Ectodermal cell (in vitro differentiated cells): ENCODE measurements at regions not wholly inside any gene's neighbourhood (a gene's known extent, or its start where the extent isn't known, plus 50 kb on each side); places are given as distances from the start of the nearest gene placed in this dataset.
"Not testable (repeated sequence)": the region's sequence is repeated elsewhere in the genome, so short reads cannot be mapped to it uniquely, and the experiment has no call there.

Experiments
- H3K27ac ChIP-seq: 2 replicates; pipeline ENCODE4 v1.7.0; 2013; ENCODE audit warnings: mild to moderate bottlenecking, low read depth, low read length; ENCODE audit not compliant: insufficient read depth, poor library complexity, severe bottlenecking
- H3K27me3 ChIP-seq: 2 replicates; pipeline ENCODE4 v1.7.0; 2013; ENCODE audit warnings: mild to moderate bottlenecking, low read length; ENCODE audit not compliant: insufficient read depth, control insufficient read depth, poor library complexity, severe bottlenecking
- H3K36me3 ChIP-seq: one replicate; pipeline ENCODE4 v1.7.0; 2013; ENCODE audit warnings: low read length; ENCODE audit not compliant: control insufficient read depth, insufficient read depth
- H3K4me1 ChIP-seq: one replicate; pipeline ENCODE4 v1.7.0; 2013; ENCODE audit warnings: low read length; ENCODE audit not compliant: control insufficient read depth, insufficient read depth
- H3K4me3 ChIP-seq: 2 replicates; pipeline ENCODE4 v1.7.0; 2013; ENCODE audit warnings: low read depth, low read length, control low read depth; ENCODE audit not compliant: insufficient read depth
- H3K9me3 ChIP-seq: 2 replicates; pipeline ENCODE4 v1.7.0; 2013; ENCODE audit warnings: mild to moderate bottlenecking, low read length, moderate library complexity; ENCODE audit not compliant: control insufficient read depth
- WGBS, 2 experiments: methylation state at CpG; one replicate each; pipeline ENCODE4 v1.1.7; 2013; ENCODE audit warnings: missing lambda C conversion rate in 2 of 2; 5-methylcytosine and 5-hydroxymethylcytosine counted together

- H3K36me3 ChIP-seq, H3K4me3 ChIP-seq, H3K27me3 ChIP-seq, H3K4me1 ChIP-seq, H3K9me3 ChIP-seq, H3K27ac ChIP-seq: not testable (repeated sequence)
- WGBS, 2 experiments, result 40% methylated on average over 2 of the region's 2 CpGs; no CpG with 5 or more reads in 1 of the 2 experiments
These were observed 462.9 kb downstream of the REEP3 start for GRCh38 chr10:63984061-63984460.

GRCh38 chr10:63986536-63986935, 465.3 kb downstream of the REEP3 start:
- no peak overlapping the region for H3K27ac ChIP-seq
- H3K4me3 ChIP-seq, result no peak overlapping the region
- H3K4me1 ChIP-seq, result no peaks in the 10 kb centered on the region
- H3K9me3 ChIP-seq, result no peaks in the 10 kb centered on the region
- WGBS, 2 experiments, result 91 to 95% methylated on average over 3 of the region's 3 CpGs
- H3K36me3 ChIP-seq, result no peaks in the 10 kb centered on the region
- no peaks in the 10 kb centered on the region for H3K27me3 ChIP-seq

DNA sequence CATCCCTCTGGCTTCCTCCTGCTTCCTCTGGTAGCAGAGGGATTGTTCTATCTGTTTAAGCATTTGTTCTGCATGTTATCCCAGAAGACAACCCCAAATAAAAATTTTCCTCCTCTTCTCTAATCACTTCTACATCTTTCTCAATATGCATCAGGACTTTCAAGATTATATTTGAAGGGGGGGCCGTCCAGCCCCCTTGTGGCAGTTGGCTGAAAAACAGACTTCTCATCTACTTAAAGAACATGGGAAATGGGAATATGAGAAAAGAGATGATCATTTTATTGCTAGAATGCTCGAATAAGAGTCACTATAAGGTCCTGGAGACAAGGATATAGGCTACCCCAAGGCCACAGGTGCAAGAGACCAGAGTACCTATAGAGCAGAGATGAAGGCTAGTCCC, 466.0 kb downstream of the REEP3 start:
- Histone ChIP-seq H3K27me3 (no peaks in the 10 kb centered on the region), H3K4me1 (no peaks in the 10 kb centered on the region), H3K9me3 (no peaks in the 10 kb centered on the region), H3K4me3 (no peak overlapping the region), H3K36me3 (no peaks in the 10 kb centered on the region), H3K27ac (no peak overlapping the region)
- 60 to 84% methylated on average over 2 of the region's 2 CpGs for WGBS, 2 experiments

- Histone ChIP-seq H3K4me3 (no peak overlapping the region), H3K9me3 (no peaks in the 10 kb centered on the region), H3K27me3 (no peaks in the 10 kb centered on the region), H3K27ac (no peak overlapping the region), H3K4me1 (no peaks in the 10 kb centered on the region), H3K36me3 (no peaks in the 10 kb centered on the region)
- WGBS, 2 experiments, result 91 to 95% methylated on average over 7 of the region's 7 CpGs
These were observed 473.2 kb downstream of the REEP3 start for GRCh38 chr10:63994371-63994770.

DNA sequence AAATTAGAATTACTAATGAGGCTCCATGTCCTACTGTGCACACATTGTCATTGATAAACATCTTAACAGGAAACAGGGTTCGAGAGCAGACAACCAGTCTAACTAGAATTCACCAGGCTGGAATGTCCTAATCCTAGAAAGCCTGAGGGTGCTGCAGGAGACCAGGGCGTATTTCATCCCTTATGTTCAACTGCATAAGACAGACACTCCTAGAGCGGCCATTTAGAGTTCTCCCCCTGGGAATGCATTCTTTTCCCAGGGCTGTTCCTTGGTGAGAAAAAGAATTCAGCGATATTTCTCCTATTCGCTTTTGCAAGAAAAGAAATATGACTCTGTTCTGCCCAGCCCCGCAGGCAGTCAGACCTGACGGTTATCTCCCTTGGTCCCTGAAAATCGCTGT, 486.0 kb downstream of the REEP3 start:
- no peaks in the 10 kb centered on the region for H3K9me3 ChIP-seq
- no peaks in the 10 kb centered on the region for H3K36me3 ChIP-seq
- no peaks in the 10 kb centered on the region for H3K27me3 ChIP-seq
- H3K4me1 ChIP-seq, result no peaks in the 10 kb centered on the region
- no peak overlapping the region for H3K4me3 ChIP-seq
- 94 to 95% methylated on average over 8 of the region's 8 CpGs for WGBS, 2 experiments
- H3K27ac ChIP-seq, result no peak overlapping the region

DNA sequence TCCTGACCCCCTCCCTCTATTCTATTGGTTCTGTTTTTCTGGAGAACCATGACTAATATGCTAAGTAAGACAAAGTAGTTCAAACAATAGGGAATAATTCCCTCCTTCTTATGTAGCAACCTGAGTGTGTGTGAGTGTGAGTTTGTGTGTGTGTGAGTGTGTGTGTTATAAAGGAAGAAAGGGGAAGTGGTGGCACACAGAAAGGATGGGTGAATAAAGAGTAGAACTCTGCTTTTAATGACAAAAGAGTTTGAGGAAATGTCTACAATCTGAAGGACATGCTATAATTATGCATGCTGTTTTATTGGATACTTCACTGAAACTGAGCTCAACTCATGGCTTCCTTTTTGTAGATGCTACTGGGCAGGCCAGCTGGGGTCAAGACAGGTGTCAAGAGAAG, 489.5 kb downstream of the REEP3 start:
- H3K27me3 ChIP-seq, result no peaks in the 10 kb centered on the region
- no peak overlapping the region for H3K4me3 ChIP-seq
- no peak overlapping the region for H3K27ac ChIP-seq
- H3K36me3 ChIP-seq, result no peaks in the 10 kb centered on the region
- no peaks in the 10 kb centered on the region for H3K4me1 ChIP-seq
- H3K9me3 ChIP-seq, result no peaks in the 10 kb centered on the region

DNA sequence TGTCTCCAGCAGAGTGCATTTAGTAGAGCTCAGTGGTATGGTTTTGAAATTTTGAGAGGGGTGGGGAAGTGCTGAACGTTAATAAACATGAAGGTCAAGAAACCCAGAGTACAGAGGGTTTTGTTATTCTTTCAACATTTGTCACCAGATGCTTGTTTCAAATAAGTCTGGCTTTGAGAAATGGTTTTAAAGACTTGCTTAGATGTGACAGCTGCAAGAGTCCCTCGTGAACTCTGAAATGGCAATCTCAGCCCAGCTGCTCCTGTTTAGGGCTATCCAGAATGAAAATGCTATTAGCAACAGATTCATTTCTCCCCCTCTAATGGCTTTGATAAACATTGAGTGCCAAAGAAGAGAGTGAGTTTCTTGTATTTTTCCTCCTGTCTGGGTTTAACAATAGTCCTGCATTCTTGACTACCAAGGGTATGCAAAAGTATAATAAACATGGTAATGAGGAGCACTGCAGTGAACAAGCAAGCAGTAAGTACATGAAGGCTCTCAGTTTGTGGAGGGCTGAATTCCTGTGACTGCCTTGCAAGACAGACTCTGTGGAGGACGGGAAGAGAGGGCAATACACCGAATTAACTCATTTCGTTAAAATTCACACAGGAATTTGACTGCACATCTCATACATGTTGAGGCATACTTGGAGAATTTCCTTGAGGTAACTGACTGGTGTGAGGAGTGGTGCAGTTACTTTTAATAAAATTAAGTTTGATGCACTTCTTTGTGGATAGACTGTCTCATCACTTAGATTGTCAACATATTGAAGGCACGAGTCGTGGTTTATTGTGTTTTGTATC, 490.9 kb downstream of the REEP3 start:
- Histone ChIP-seq H3K9me3 (no peaks in the 10 kb centered on the region), H3K4me1 (no peaks in the 10 kb centered on the region), H3K4me3 (no peak overlapping the region), H3K27me3 (no peaks in the 10 kb centered on the region), H3K36me3 (no peaks in the 10 kb centered on the region), H3K27ac (no peak overlapping the region)
- WGBS, 2 experiments, result 75 to 80% methylated on average over 6 to 7 of the region's 7 CpGs

DNA sequence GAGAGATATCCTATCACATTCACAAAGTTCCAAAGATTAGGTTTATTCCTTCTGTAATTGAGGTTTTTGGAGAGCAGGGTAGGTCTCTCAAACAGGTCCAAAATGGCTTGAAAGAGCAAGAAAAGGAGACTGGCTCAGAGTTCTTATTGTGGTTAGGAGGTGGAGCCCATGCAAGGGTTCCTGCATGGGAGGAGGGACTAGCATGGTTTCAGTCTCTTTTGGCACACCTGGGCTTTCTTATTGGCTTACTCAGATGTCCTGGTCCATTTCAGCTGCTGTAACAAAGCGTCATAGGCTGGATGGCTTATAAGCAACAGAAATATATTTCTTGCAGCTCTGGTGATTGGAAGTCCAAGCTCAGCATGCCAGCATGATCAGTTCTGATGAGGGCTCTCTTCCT, 493.1 kb downstream of the REEP3 start:
- 89 to 100% methylated on average over 1 of the region's 1 CpG for WGBS, 2 experiments
- no peak overlapping the region for H3K4me3 ChIP-seq

DNA sequence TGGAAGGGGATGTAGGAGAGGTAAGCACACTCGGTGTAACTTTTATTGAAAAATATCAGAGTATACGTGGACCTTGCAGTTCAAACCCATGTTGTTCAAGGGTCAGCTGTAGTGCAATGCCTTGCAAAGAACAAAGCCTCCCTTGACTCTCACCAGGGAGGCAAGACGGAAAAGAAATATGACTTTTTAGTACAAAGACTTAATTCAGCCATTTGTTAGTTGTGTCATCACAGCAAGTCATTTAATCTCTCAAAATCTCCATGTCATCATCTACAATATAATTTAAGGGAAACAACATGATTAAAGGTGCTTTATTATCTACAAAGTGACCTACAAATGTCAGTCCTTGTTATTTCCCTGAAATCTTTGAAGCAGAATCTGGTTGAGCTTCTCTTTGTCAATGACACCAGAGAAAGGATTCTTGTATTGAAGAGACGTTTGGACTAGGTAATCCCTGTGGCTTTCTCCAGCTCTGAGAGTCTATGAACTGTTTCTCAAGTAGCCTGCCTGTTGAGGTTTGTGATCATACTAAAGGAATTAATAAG, 502.8 kb downstream of the REEP3 start:
- Histone ChIP-seq H3K9me3 (no peaks in the 10 kb centered on the region), H3K4me1 (no peaks in the 10 kb centered on the region), H3K27me3 (no peaks in the 10 kb centered on the region), H3K27ac (no peak overlapping the region), H3K36me3 (no peaks in the 10 kb centered on the region), H3K4me3 (no peak overlapping the region)
- 88 to 100% methylated on average over 4 of the region's 4 CpGs for WGBS, 2 experiments

More for the DNA sequence above, 493.1 kb downstream of the REEP3 start:
- Histone ChIP-seq H3K9me3 (no peaks in the 10 kb centered on the region), H3K4me1 (no peaks in the 10 kb centered on the region), H3K27ac (no peak overlapping the region), H3K36me3 (no peaks in the 10 kb centered on the region), H3K27me3 (no peaks in the 10 kb centered on the region)

GRCh38 chr10:64033711-64034110, 512.5 kb downstream of the REEP3 start:
- Histone ChIP-seq H3K36me3 (no peaks in the 10 kb centered on the region), H3K4me3 (no peak overlapping the region), H3K4me1 (peaks cover 5% of the 10 kb centered on the region), H3K27me3 (no peaks in the 10 kb centered on the region), H3K9me3 (no peaks in the 10 kb centered on the region), H3K27ac (no peak overlapping the region)
- 90 to 97% methylated on average over 3 of the region's 3 CpGs for WGBS, 2 experiments
